AG10803 (cell line): ENCODE measurements at regions not wholly inside any gene's neighbourhood (a gene's known extent, or its start where the extent isn't known, plus 50 kb on each side); places are given as distances from the start of the nearest gene placed in this dataset.

ENCODE experiments used
- DNase-seq: peaks from one replicate; pipeline ENCODE4 v3.0.0; 2010; ENCODE audit warnings: low read depth
- H3K4me3 ChIP-seq: 2 replicates; pipeline ENCODE4 v1.5.1; 2011; ENCODE audit warnings: mild to moderate bottlenecking, low read length, control low read depth
- CTCF ChIP-seq: conservative IDR thresholded peaks from 2 replicates; pipeline ENCODE4 v1.5.1; 2011; ENCODE audit warnings: mild to moderate bottlenecking, low read length, control low read depth, inconsistent platforms

DNA sequence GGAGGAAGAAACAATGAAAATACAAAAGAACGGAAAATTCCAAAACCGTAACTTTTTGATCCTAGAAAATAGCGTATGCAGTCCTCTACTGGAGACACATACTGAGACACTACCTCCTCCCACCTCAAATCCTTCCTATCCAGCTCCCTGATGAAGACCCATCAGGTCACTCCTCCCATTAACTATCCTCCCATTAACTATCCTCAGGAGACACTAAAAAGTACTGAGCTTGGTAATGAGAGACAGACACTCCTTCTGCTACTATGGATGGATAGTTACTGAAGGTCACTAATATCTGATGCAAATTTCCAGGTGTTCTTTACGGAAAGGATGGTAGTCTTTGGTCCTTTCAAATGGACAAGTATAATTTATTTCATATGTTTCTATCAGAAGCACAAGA lies 237.5 kb upstream of the BLID start:
- DNase-seq: no peak
- TF ChIP-seq CTCF: no peak
- H3K4me3 ChIP-seq: no peak overlapping the region

- DNase-seq: no peak
- no peak for TF ChIP-seq CTCF
These were observed 232.8 kb upstream of the BLID start for GRCh38 chr11:122348659-122349409.

GRCh38 chr11:122346006-122346405 lies 230.0 kb upstream of the BLID start:
- no peak for TF ChIP-seq CTCF
- no peak overlapping the region for H3K4me3 ChIP-seq
- DNase-seq: no peak

More at GRCh38 chr11:122348659-122349409, 232.8 kb upstream of the BLID start:
- no peak overlapping the region for H3K4me3 ChIP-seq

DNA sequence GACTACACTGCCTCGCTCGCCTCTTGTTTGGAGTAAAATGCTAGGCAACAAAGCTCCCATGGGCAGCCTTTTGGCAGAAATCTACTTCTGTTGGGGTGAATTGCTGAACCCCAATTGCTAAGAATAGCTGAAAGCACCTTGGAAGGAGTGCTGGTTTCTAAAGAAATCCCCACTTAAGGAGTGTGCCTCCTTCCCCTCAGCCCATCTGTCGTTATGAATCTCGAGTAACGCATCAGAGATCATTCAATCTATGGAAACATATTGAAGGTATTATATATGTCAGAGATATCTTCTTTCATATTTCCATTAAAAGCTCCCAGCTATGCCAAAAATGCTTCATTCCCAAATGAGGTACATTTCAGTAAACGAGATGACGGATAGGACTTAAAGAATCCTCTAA lies 229.6 kb upstream of the BLID start:
- no peak for DNase-seq
- H3K4me3 ChIP-seq: no peak overlapping the region
- no peak for TF ChIP-seq CTCF

DNA sequence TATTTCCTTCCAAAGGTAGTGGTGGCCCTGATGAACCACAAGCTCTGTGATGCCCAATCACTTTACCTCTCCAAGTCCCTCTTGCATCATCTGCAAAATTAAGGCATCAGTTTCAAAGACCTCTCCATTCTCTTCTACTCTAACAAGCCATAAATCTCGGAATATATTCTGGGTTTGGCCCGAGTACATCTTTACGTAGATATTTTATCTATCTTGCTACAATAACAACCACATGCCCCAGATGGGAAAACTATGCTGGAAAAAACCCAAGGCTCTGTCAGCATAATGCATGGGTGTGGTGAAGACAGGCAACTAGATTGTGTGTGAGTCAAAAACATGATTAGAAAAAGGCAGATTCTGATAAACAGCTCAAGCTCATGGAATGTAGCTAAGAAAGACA lies 228.2 kb upstream of the BLID start:
- DNase-seq: peak; percentile 98
- no peak overlapping the region for H3K4me3 ChIP-seq
- TF ChIP-seq CTCF: no peak

- no peak for TF ChIP-seq CTCF
- peak; percentile 90 for DNase-seq
These were observed 227.2 kb upstream of the BLID start for GRCh38 chr11:122343210-122343609.

DNA sequence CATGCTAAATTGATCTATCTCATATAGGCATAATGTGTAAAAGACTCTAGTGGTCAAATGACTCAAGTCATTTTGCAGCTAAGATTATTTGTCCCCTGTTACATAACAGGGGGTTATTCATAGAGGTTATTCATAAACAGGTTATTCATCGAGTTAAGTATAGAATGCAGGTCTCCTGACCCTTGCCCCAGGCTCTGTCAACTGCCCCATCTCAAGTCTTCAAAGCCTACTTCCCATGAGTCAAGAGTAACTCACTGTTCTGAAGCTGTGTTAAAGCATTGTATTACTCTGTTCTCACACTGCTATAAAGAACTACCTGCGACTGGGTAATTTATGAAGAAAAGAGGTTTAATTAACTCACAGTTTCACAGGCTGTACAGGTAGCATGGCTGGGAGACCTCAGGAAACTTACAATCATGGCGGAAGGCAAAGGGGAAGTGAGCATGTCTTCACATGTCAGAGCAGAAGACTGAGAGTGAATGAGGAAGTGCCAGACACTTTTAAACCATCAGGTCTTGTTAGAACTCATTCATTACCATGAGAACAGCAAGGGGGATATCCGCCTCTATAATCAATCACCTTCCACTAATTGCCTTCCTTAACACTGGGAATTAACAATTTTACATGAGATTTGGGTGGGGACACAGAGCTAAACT lies 226.2 kb upstream of the BLID start:
- TF ChIP-seq CTCF: no peak
- DNase-seq: no peak
- no peak overlapping the region for H3K4me3 ChIP-seq

More at GRCh38 chr11:122343210-122343609, 227.2 kb upstream of the BLID start:
- H3K4me3 ChIP-seq: no peak overlapping the region
